Epithelial cell of esophagus (primary cell): ENCODE measurements at regions not wholly inside any gene's neighbourhood (a gene's known extent, or its start where the extent isn't known, plus 50 kb on each side); places are given as distances from the start of the nearest gene placed in this dataset.
"Not testable (repeated sequence)": the region's sequence is repeated elsewhere in the genome, so short reads cannot be mapped to it uniquely, and the experiment has no call there.

Source experiments
- DNase-seq: peaks from one replicate; pipeline ENCODE4 v3.0.0; 2010; ENCODE audit warnings: low read depth
- H3K4me3 ChIP-seq: 2 replicates; pipeline ENCODE4 v1.5.1; 2011; ENCODE audit warnings: mild to moderate bottlenecking, low read length, control low read depth
- TF ChIP-seq, protein P1 (sequence below): IDR thresholded peaks from 2 replicates; pipeline ENCODE4 v1.5.1; 2011; ENCODE audit warnings: low read depth, mild to moderate bottlenecking, low read length, control low read depth, inconsistent platforms; ENCODE audit not compliant: insufficient read depth; ENCODE audit errors: missing control alignments

DNA sequence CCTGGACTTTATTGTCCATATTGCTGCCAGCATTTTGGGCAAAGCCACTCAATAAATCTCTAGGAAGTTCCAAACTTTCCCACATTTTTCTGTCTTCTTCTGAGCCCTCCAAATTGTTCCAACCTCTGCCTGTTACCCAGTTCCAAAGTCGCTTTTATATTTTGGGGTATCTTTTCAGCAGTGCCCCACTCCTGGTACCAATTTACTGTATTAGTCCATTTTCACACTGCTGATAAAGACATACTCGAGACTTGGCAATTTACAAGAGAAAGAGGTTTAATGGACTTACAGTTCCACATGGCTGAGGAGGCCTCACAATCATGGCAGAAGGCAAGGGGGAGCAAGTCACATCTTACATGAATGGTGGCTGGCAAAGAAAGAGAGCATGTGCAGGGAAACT, 53.4 kb downstream of the AHSP start:
- H3K4me3 ChIP-seq, DNase-seq: not testable (repeated sequence)

DNA sequence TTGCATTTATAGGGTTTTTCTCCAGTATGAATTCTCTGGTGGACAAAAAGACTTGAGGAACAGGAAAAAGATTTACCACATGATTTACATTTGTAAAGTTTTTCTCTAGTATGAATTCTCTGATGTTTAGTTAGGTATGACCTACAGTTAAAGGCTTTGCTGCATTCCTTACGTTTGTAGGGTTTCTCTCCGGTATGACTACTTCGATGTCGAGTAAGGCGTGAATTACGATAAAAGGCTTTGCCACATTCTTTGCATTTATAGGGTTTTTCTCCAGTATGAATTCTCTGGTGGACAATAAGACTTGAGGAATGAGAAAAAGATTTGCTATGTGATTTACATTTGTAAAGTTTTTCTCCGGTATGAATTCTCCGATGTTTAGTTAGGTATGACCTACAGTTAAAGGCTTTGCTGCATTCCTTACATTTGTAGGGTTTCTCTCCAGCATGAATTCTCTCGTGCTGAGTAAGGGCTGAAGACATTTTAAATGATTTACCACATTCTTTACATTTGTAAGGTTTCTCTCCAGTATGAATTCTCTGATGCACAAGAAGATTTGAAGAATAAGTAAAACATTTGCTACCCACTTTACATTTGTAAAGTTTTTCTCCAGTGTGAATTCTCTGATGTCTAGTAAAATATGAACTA, 74.2 kb downstream of the AHSP start:
- not testable (repeated sequence) for H3K4me3 ChIP-seq, DNase-seq

DNA sequence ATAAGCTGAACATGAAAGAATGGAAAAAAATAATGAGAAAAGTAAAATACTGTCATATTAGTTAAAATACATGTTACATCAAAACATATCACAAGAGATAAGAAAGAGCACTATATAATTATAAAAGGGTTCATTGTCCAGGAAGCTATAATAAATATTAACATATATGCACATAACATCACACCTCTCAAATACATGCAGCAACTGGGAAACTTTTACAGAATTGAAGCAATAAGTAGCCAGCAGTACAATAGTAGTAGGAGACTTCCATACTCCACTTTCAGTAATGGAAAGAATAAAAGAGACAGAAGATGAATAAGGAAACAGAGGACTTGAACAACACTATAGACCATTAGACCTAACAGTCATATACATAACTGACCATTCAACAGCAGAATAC, 90.4 kb downstream of the AHSP start:
- no peak for DNase-seq
- H3K4me3 ChIP-seq, result no peak overlapping the region
- TF ChIP-seq, protein P1, sequence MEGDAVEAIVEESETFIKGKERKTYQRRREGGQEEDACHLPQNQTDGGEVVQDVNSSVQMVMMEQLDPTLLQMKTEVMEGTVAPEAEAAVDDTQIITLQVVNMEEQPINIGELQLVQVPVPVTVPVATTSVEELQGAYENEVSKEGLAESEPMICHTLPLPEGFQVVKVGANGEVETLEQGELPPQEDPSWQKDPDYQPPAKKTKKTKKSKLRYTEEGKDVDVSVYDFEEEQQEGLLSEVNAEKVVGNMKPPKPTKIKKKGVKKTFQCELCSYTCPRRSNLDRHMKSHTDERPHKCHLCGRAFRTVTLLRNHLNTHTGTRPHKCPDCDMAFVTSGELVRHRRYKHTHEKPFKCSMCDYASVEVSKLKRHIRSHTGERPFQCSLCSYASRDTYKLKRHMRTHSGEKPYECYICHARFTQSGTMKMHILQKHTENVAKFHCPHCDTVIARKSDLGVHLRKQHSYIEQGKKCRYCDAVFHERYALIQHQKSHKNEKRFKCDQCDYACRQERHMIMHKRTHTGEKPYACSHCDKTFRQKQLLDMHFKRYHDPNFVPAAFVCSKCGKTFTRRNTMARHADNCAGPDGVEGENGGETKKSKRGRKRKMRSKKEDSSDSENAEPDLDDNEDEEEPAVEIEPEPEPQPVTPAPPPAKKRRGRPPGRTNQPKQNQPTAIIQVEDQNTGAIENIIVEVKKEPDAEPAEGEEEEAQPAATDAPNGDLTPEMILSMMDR, result no peak

DNA sequence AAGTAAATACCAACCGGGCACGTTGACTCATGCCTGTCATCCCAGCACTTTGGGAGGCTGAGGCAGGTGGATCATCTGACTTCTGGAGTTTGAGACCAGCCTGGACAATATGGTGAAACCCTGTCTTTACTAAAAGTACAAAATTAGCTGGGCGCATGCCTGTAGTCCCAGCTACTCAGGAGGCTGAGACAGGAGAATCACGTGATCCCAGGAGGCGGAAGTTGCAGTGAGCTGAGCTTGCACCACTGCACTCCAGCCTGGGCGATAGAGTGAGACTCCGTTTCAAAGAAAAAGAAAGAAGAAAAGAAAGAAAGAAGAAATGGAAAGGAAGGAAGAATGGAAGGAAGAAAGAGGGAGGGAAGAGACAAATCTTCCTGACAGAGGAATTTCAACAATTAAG, 108.7 kb downstream of the AHSP start:
- H3K4me3 ChIP-seq, result no peak overlapping the region
- DNase-seq, result no peak
- TF ChIP-seq, protein P1, result no peak

DNA sequence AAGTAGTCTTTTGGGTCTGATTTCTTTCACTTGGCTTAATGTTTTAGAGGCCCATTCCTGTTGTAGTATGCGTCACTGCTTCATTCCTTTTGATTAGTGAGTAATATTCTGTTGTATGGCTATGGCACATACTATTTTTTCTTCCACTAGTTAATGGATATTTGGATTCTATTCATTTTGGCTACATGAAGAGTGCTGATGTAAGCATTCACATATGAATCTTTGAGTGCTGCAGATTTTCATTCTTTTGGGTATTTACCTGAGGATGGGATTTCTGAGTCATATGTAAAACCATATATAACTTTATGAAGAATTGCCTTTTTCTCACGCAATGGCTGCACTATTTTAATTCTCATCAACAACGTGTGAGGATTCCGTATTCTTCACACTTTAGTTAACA, 113.6 kb downstream of the AHSP start:
- TF ChIP-seq, protein P1, result no peak
- H3K4me3 ChIP-seq, result no peak overlapping the region
- no peak for DNase-seq

DNA sequence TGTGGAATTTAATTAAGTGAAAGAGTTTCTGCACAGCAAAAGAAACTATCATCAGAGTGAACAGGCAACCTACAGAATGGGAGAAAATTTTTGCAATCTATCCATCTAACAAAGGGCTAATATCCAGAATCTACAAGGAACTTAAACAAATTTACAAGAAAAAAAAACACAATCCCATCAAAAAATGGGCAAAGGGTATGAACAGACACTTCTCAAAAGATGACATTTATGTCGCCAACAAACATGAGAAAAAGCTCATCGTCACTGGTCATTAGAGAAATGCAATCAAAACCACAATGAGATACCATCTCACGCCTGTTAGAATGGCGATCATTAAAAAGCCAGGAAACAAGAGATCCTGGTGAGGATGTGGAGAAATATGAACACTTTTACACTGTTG, 128.0 kb downstream of the AHSP start:
- not testable (repeated sequence) for H3K4me3 ChIP-seq, DNase-seq

DNA sequence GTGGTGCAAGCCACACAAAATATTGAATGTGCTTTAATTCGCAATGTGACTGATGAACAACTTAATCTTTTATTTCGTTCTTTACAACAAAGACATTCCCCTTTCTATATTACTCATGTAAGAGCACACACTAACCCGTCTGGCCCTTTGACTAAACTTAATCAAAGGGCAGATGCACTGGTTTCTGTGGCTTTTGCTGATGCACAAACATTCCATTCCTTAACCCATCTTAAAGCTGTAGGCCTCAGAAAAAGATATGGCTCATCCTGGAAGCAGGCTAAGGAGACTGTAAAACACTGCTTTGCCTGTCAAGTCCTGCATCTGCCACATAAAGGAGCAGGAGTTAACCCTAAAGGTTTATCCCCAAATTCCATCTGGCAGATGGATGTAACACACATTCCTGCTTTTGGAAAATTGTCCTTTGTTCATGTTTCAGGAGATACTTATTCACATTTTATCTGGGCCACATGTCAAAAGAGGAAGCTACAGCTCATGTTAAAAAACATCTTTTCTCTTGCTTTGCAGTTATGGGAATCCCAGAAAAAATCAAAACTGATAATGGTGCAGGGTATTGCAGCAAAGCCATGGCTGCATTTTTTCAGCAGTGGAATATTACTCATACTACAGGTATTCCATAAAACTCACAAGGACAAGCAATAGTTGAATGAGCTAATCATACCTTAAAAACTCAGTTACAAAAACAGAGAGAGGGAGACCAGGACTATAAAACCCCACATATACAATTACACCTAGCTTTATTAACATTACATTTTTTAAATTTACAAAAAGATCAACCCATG, 137.2 kb downstream of the AHSP start:
- peak; percentile 47 for DNase-seq
- no peak overlapping the region for H3K4me3 ChIP-seq
- TF ChIP-seq, protein P1, result no peak

DNA sequence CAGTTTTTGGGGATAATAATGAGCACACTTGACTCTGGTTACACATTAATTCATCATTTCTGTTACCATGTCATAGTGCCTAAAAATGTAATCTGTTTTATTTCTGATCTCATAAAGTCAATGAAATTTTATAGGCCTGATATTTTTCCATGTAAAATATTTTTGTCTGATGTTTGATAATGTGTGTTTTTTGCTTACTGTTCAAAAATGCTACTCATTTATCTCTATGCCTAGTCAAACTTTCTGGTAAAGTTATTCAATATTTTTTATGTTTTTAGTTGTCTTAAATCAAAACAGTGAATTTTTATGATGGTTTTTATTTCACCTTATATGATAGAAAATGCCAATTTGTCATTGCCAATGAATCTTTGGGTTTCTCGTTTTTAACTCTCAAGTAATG, 147.0 kb downstream of the AHSP start:
- TF ChIP-seq, protein P1, result no peak

More for the DNA sequence above, 147.0 kb downstream of the AHSP start:
- DNase-seq, result no peak
- no peak overlapping the region for H3K4me3 ChIP-seq
